HG02938 (cell line): ENCODE measurements at regions not wholly inside any gene's neighbourhood (a gene's known extent, or its start where the extent isn't known, plus 50 kb on each side); places are given as distances from the start of the nearest gene placed in this dataset.
"Not testable (repeated sequence)": the region's sequence is repeated elsewhere in the genome, so short reads cannot be mapped to it uniquely, and the experiment has no call there.

Experiments used
- ATAC-seq: cut with Tn5 transposase; IDR thresholded peaks from one replicate; pipeline ENCODE4 v1.9.1; 2021; ENCODE audit warnings: mild to moderate bottlenecking, moderate library complexity; ENCODE audit not compliant: unreplicated experiment

DNA sequence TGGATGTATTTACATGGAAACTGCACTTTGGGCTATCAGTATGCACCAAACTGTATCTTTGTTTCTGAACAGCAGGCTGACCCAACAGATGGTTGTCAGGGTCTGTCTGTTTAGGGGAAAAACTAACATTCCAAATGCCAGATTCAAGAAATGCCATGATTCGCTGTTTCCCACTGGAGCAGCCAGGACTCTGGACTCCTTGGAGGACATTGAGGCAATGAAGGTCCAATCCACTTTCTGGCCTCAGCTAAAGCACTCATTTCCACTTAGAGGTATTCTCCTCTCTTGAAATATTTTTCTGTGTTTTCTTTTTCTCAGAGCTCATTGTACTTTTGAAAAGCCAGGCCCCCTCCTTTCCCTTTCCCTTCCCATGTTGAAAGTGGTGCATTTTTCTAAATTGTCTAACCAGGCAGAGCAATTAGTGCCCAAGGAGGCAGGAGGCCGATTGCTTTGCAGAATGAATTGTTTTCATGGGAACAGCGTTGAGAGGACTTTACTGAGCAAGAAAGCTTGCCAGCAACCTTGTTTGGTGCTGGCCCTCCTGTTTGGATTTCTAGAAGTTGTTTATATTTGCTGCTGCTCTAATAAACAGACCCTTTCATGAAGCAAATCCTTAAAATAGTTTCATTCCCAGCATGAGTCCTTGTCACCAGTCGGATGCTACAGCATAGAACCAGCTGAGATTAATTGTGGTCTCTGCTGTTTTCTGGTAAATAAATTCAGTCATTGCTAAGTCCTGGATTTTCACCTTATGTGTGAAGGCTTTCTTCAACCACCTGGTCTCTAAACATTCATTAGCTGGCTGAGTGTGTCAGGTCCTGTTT, 132.8 kb upstream of the TAF11L2 start:
- no peak for ATAC-seq

DNA sequence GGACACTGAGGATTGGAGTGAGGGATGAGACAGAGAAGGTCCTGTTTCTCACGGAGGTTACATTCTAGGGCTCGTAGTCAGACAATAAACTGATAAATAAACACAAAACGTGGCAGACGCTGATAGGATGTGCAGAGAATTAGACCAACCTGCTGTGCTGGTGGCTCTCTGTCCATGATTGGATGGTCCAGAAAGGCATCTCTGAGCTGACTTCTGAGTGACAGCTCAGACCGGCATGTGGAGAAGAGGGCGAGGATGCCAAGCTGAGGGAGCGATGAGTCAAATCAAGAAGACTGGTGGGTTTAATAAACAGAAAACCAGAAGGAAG, 132.3 kb upstream of the TAF11L2 start:
- ATAC-seq, result no peak

DNA sequence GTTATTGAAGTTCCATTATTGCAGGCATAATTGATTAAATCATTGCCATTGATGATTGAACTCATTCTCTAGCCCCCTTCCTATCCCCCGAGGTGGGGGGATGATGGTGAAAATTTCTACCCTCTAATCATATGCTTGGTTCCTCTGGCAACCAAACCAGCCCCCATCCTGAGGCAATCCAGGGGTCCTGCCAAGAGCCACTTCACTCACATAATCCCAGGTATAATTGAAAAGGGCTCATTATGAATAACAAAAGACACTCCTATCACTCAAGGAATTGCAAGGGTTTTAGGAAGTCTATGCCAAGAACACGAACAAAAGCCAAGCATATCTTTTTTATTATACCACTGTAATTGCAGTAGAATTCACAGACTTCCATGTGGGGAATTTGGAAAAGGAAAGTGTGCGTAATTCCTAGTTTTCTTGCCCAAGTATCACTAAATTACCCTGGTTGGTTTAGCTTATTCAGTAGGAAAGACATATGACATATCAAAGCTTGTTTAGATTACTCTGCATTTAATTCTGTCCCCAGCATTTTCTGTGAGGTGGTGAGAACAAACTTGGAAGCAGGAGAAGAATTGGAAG, 130.7 kb upstream of the TAF11L2 start:
- ATAC-seq, result no peak

DNA sequence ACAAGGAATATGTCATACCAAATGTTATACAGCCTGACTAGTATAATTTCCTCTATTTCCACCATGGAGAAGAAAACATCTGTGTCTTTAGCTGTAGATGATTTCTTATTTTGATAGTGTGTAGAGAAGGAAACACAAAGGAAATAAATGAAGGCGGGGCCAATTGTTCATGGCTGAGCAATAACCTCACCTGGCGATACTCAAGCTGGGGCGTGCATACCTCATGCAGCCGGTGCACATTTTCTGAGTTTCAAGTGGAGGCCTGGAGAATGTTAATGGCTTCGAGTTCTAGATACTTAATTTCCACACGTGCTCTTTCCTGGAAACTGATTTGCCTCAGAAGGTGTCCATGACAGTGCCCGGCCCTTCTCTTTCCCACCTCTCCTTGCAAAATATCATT, 127.4 kb upstream of the TAF11L2 start:
- no peak for ATAC-seq

DNA sequence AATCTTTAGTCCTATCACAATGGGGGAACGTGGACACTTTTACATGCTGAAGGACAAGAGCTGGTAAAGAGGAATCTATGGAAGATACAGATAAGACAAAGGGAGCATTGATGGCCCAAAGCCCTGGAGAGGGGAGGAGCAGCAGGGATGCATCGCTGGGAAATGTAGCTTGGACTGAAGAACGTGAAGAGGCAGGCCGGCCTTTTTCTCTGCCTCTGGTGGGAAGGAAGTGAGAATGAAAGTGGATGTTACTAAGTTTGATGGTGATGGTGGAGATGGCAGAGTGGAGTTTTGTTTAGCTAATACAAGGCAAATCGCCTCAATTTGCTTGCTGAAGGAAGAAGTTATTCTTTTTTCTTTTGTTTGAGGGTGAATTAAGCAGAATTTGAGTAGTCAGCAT, 124.6 kb upstream of the TAF11L2 start:
- no peak for ATAC-seq

DNA sequence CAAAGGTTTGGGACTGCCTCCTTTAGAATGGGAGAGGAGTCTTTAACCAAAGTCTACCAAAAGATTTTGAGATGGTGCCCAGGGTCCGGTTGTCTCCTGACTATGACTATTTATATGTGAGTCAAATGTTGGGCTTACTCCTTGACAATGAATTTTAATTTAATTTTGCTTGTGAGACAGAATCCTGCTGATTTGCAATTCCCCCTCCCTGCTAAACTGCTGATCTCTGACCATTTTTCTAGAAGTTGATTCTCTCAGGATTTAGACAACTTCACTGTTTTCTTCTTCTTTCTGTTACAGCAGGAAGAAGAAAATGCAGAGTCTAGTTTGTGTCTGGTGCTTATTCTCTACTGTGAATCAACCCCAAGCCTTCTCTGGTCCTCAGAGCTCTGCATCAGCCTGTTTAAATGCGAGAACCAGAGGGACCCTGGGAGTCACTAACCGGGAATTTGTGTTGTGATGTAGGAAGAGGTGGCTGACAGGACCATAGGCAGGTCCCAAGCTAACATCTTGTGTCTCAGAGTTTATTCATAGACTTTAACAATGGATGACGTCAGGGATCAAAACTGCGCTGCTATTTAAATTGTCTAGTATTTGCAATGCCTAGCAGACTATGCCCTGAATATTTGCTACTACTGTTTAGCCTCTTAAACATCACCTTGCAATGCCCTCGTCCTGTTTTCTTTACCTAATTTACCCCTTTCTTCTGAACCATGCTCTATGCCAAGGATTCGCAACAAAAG, 124.0 kb upstream of the TAF11L2 start:
- ATAC-seq, result no peak

DNA sequence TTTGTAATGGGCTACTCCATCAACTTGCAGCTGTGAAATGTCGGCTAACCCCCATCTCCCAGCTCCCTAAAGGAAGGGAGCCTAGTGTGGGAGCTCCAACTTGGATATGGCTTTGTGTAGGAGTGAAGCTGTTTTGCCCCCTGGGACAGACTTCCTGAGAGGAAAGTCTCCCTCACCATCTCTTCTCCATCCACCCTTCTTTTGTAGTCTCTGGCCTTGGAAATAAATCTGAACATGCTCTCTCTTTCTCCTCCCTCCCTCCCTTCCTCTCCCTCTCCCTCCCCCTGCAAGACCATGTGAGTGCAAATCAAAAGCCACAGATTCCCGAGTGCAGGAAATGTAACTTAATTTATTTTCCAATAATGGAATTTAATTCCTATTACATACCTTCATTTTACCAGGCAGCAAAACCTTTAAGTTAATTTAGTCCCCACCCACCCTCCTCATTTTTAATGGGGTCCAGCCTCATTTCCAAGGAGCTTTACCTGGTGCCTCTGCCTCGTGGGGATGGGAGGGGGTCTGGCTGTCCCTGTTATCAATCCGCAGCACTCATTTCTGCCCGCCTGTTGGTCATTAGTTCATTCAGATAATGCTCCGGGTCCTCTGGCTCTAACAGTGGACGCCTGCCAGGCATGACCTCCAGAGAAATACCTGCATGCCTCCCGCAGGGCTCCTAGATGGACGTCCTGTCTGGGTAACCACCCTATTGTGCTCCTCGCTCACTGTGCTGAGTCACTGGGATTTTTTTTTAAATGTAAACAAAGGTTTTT, 122.9 kb upstream of the TAF11L2 start:
- no peak for ATAC-seq

DNA sequence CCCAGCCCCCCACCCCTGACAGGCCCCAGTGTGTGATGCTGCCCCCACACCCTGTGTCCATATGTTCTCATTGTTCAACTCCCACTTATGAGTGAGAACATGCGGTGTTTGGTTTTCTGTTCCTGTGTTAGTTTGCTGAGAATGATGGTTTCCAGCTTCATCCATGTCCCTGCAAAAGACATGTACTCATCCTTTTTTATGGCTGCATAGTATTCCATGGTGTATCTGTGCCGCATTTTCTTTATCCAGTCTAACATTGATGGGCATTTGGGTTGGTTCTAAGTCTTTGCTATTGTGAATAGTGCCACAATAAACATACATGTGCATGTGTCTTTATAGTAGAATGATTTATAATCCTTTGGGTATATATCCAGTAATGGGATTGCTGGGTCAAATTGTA, 122.1 kb upstream of the TAF11L2 start:
- ATAC-seq, result not testable (repeated sequence)

DNA sequence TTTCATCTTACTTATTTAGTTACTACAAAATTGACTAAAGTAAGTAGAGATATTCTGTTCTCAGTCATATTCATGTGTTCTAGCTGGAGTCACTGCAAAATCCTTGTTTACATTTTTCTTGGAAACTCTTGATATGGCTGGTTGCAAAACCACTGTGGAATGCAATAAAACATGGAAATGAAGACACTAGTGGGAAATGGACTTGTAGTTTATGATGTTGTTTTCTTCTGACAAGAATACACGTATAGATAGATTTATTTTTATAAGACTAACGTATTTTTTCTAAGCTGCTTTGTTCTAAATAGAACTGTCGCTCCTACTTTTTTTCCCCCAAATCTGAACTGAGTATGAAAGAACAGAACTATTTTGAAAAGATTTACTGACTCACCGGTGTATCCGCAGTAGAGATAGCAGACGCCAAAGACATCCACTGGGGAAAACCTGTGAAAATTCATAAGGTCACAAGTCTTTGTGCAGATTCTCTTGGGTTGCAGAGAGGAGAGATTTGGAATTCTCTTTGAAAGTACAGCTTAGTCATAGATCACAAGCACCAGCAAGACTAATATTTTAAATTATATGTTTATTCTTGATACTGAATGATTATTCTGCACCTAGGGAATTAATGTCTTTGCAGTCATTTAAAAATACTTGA, 119.6 kb upstream of the TAF11L2 start:
- no peak for ATAC-seq

DNA sequence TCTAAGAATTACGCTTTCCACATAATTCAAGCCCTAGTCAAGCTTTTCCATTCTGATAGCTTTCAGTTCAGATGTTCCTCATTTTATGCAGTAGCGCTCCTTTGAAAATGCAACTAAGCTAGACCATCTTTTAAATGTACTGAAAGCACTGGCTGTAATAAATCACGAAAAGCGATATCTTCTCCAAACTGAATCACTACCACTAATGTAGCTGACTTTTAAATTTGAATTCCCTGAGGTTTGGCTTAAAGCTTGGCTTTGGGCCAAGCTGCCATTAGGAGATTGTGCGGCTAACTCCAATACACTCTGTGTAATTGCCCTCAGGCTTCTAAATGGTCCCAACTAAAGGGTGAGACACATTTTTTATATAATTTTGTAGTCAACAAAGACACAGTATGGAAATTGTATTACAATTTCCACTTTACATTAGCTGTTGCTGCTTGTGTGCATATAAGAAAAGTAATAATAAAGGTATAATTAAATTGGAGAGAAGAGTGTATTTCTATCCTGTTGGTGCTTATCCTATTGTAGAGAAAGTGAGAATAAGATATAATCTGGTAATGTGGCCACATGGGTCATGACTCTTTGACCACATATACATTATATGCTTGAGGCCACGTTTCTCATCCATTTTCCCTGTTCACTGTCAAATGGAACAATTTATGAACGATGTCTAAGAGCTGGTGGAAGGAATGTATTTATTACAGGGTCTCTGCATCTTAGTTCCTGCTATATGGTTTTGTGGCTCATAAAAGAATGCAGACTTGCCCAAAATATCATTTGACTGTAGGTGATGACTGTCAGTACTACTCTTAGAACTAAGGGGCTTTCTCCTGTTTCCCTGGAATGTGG, 118.7 kb upstream of the TAF11L2 start:
- no peak for ATAC-seq

DNA sequence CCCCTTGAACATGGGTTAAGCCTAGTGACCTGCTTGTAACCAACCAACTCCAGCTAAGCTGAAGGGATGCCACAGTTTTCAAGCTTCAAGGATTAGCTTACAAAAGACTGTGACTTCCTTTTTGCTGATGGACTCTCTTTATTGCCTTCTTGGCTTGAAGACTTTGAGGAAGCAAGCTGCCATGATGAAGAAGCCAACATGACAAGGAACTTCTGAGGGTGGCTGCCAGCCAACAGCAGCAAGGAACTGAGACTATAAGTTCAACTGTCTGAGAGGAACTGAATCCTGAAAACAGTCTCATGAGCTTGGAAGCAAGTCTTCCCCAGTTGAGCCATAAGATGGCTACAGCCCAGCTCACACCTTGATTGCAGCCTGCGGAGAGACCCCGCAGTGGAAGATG, 116.1 kb upstream of the TAF11L2 start:
- no peak for ATAC-seq

DNA sequence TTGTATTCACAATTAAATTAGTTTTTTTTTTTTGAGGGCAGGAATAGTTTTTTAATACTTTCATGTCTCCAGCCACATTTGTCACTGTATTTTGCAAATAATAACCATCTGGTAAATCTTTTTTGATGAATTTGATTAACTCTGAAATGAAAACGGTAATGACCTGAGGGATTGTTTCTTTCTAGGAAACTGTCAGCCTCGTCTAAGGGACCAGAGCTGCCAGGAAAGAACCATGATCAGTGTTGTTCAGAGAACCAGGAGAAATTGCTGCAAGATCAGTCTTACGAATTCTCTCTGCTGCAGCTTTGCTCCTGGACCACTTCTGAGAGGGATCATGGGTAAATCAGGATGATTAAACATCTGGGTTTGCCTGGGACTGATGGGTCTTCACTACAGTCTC, 114.5 kb upstream of the TAF11L2 start:
- ATAC-seq, result no peak

DNA sequence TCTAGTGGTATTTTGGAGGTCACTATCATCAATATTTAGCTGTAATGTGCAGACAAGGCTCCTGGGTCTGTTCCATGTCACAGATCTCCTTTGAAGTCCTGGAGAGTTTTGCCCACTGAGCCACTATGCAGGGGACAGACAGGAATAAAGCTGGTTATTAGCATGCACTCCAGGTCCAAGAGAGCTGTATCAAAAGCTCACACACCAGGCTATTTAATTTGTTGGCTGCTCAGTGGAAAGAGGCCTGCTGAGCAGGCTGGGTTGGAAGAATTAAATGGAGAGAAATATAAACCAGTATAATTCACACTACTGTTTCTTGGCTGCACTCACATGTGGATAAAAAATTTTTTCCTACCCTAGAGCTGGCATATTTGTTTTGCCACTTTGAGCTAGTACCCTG, 113.8 kb upstream of the TAF11L2 start:
- ATAC-seq, result no peak

DNA sequence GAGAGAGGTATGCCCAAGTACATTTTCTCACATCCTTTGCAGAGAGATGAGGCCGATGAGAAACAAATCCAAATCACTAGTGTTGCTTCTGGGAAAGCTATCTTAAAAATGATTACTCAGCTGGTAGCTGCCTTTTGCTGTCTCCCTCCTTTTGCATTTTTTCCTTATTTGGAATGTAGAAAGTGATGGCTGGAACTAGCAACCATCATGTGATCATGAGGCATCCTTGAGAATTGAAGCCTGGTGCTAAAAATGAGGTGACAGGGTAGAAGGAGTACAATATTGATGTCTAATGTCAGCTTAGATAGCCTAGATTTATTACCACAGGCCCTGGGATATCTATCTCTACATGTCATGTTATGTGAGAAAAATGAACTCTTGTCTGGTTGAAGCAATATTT, 109.3 kb upstream of the TAF11L2 start:
- no peak for ATAC-seq

DNA sequence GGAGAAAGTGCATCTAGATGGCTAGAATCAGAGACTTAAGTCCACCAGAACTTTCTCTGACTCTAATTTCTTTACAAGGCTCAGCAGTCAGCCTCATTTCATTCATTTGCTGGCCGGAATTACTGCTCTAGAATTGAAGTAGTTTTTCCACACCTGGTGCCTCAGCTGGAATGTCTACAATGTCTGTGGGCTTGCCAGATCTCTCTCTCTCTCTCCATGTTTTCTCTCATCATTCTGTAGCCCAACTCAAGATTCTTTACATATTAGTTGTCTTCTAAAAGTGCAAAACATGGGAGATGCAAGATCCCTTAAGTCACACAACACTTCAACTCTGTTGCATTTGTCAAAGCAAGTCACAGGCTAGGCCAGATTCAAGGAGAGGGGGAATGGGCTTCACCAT, 103.9 kb upstream of the TAF11L2 start:
- no peak for ATAC-seq

DNA sequence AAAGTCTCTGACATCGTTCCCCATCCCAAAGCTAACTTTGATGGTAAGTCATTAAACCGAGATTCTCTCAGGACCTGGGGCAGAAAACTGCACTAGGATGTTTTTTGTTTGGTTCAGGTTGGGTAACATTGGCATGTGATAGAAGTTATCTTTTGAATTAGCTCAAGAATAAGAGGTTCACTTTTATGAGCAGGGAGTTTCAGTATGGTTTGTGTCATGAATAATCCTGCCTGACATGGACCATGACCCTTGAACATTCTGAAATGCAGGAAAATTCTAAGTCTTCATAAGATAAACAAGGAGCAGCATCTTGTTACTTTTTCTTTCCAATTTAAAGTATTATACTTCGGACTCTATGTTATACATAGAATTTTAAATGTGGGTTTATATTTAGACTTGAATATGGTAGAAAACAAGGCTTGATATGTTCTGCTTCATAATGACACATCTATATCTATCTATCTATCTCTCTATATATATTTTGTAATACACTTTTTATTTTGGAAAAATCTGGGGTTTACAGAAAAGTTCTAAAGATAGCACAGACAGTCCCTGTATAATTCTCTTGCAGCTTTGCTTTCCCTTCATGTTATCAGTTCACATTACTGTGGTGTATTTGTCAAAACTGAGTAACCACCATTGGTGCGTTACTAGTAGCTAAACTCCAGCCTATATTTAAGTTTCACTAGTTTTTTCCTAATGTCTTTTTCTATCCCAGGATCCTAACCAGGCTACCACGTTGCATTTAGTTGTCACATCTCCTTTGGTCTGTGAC, 102.7 kb upstream of the TAF11L2 start:
- no peak for ATAC-seq

DNA sequence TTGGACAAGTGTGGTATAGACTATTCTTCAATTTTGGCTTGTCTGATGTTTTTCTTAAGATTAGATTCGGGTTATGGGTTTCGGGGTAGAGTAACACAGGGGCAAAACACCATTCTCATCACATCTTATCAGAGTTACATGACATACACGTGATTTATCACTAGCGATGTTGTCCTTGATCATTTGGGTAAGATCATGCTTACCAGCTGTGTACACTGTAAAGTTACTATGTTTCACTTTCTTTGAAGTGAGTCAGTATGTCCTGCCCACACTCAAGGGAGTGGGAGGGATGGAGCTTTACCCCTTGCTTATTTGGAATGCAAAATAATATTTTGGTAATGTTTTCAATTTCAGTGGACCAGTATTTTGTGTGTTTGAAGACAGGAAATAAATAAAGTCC, 101.8 kb upstream of the TAF11L2 start:
- ATAC-seq, result no peak

DNA sequence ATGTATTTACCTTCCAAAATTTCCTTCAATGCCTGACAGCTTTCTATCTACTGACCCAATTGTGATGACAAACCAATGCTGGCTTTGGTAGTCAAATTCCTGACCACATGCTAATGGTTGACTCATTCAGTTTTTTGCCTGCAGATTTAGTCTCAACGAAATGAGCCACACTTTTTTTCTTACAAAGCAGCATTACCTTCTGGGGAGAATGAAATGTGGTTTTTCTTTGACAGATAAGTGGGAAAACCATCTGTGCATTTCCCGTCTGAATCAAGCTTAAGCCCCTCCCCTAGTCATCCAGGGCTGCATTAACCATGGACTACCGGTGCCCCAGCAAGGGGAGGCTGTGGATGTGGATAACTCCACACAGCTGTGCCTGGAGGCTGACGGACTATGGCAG, 99.6 kb upstream of the TAF11L2 start:
- peak; percentile 71 for ATAC-seq
